Heart right ventricle (tissue), 16 donors: ENCODE measurements at regions not wholly inside any gene's neighbourhood (a gene's known extent, or its start where the extent isn't known, plus 50 kb on each side); places are given as distances from the start of the nearest gene placed in this dataset.
"Not testable (repeated sequence)": the region's sequence is repeated elsewhere in the genome, so short reads cannot be mapped to it uniquely, and the experiment has no call there.

Experiments
- ATAC-seq, 8 donors: fragments of 200-7000 bp; cut with Tn5 transposase; one replicate each; pipeline ENCODE4 v1.9.1; 2020; ENCODE audit warnings: mild to moderate bottlenecking in 8 of 8, moderate library complexity in 8 of 8, moderate number of reproducible peaks in 1 of 8
- DNase-seq, 2 donors: peaks; one replicate each; pipeline ENCODE4 v3.0.0-alpha.2; 2020
- H3K27ac ChIP-seq, 10 donors: fragments of 200-600 bp; sonication (generic) in 2 of 10; one replicate each; pipeline versions ENCODE4 v1.5.0 to v1.8.0; 2020 to 2022; ENCODE audit warnings: mild to moderate bottlenecking in 3 of 10
- H3K27me3 ChIP-seq, 7 donors: fragments of 200-600 bp; one replicate each; pipeline ENCODE4 v1.8.0; 2021 to 2022; ENCODE audit warnings: mild to moderate bottlenecking in 2 of 7
- H3K36me3 ChIP-seq, 9 donors: fragments of 200-600 bp; sonication (generic) in 1 of 9; one replicate each; pipeline versions ENCODE4 v1.5.0 to v1.8.0; 2020 to 2022; ENCODE audit warnings: mild to moderate bottlenecking in 2 of 9
- H3K4me1 ChIP-seq, 9 donors: fragments of 200-600 bp; sonication (generic) in 1 of 9; one replicate each; pipeline versions ENCODE4 v1.5.0 to v1.8.0; 2020 to 2022; ENCODE audit warnings: mild to moderate bottlenecking in 4 of 9
- H3K4me3 ChIP-seq, 10 donors: fragments of 200-600 bp; sonication (generic) in 2 of 10; one replicate each; pipeline versions ENCODE4 v1.5.0 to v1.8.0; 2020 to 2022; ENCODE audit warnings: mild to moderate bottlenecking in 7 of 10, moderate library complexity in 2 of 10
- H3K9me3 ChIP-seq, 11 donors: fragments of 200-600 bp in 10 of 11; sonication (generic) in 2 of 11; one replicate each; pipeline versions ENCODE4 v1.5.0 to v1.8.0; 2013 to 2022; ENCODE audit warnings: mild to moderate bottlenecking in 2 of 11, control low read depth in 1 of 11, moderate library complexity in 1 of 11
- WGBS, 2 donors: extraction: QIAGEN DNeasy Blood & Tissue Kit; methylation state at CpG; one replicate each; pipeline ENCODE4 v1.1.7; 2013; ENCODE audit warnings: inconsistent platforms in 1 of 2; 5-methylcytosine and 5-hydroxymethylcytosine counted together
- intact Hi-C, 10 donors: fragments of 100-400 bp; cut with DNase I; formaldehyde crosslinking; loops; one replicate each; pipeline versions ENCODE4 v1.11.1 to v1.14.2; 2022
- TF ChIP-seq, protein P1 (sequence below), 9 donors: fragments of 200-600 bp; sonication (generic) in 2 of 9; IDR thresholded peaks; one replicate each; pipeline versions ENCODE4 v1.5.0 to v1.8.0; 2021 to 2022; ENCODE audit warnings: antibody characterized with exemption in 9 of 9, mild to moderate bottlenecking in 5 of 9, moderate library complexity in 1 of 9
- donor health status: Arrhythmogenic right ventricular cardiomyopathy.
- donor health status: ischemic (EF 13 %, LVEDD 7.1; RV severe dilation, severe dysfunction).
- donor health status: healthy with polysubstance abuse.
- donor health status: DM: no; HTN: yes; CAD: no.
- donor health status: DM: no; HTN: no; CAD: no.
- donor health status: ischemic (EF 25% LVEDD 6.9; RV normal size, moderate dysfunction).
- donor health status: ischemic (EF 25% LVEDD 5.7; RV mildly dilated, moderate dysfunction).
- donor health status: healthy.
- donor health status: DM: yes; HTN: yes; CAD: no.
- donor health status: Ischemic cardiomyopathy.
- donor health status: ischemic (EF 35%, LVEDD 5.7; RV mildly dilated, moderate dysfunction).
- donor health status: nonischemic (EF 11% LVEDD 7.7; RV severe dilation, severe dysfunction).
- donor health status: DM: yes; HTN: yes; CAD: no.
- donor health status: PGD.
- donor health status: ischemic (EF 29% LVEDD 5.4; RV normal size, mild dysfunction).
- donor health status: nonischemic (EF 23%, LVEDD 6.1; RV moderate dilation, normal function).

DNA sequence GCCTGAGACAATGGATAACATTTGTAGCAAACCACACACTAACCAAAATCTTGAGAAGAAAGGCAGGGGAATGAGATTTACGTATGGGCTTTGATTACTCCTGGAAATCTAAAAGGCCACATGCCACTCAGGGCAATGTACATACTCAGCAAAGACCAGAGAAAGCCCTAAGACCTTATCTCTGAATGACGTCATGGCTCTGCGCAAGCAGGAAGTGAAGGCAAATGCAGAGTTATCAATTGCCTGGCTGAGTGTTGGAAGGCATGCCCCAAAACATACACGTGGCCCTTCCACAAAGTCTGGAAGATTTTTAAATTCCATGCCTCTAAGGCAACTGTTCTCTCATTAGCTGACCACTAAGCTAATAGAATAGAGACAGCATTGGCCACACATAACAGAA lies 90.9 kb upstream of the NRBF2 start:
- H3K4me1 ChIP-seq = no peaks in the 10 kb centered on the region
- peaks cover 0 to 42% (median 15%) of the 10 kb centered on the region in 11 donors for H3K9me3 ChIP-seq
- no peaks in the 10 kb centered on the region for H3K36me3 ChIP-seq
- peaks cover 0 to 26% (median 6%) of the 10 kb centered on the region in 7 donors for H3K27me3 ChIP-seq
- ATAC-seq (no peak), DNase-seq (no peak)
- H3K27ac ChIP-seq = no peak overlapping the region
- WGBS, 2 donors = 25 to 37% methylated on average over 4 of the region's 4 CpGs
- intact Hi-C loops = no loop called here
- H3K4me3 ChIP-seq = no peak overlapping the region
- TF ChIP-seq, protein P1, sequence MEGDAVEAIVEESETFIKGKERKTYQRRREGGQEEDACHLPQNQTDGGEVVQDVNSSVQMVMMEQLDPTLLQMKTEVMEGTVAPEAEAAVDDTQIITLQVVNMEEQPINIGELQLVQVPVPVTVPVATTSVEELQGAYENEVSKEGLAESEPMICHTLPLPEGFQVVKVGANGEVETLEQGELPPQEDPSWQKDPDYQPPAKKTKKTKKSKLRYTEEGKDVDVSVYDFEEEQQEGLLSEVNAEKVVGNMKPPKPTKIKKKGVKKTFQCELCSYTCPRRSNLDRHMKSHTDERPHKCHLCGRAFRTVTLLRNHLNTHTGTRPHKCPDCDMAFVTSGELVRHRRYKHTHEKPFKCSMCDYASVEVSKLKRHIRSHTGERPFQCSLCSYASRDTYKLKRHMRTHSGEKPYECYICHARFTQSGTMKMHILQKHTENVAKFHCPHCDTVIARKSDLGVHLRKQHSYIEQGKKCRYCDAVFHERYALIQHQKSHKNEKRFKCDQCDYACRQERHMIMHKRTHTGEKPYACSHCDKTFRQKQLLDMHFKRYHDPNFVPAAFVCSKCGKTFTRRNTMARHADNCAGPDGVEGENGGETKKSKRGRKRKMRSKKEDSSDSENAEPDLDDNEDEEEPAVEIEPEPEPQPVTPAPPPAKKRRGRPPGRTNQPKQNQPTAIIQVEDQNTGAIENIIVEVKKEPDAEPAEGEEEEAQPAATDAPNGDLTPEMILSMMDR (IDR thresholded peaks at IDR 0.05) = no peak

DNA sequence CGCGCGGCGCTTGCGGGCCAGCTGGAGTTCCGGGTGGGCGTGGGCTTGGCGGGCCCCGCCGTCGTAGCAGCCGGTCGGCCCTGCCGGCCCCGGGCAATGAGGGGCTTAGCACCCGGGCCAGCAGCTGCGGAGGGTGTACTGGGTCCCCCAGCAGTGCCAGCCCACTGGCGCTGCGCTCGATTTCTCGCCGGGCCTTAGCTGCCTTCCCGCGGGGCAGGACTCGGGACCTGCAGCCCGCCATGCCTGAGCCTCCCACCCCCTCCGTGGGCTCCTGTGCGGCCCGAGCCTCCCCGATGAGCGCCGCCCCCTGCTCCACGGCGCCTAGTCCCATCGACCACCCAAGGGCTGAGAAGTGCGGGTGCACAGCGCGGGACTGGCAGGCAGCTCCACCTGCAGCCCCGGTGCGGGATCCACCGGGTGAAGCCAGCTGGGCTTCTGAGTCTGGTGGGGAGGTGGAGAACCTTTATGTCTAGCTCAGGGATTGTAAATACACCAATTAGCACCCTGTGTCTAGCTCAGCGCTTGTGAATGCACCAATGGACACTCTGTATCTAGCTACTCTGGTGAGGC lies 99.4 kb upstream of the NRBF2 start:
- H3K9me3 ChIP-seq = peaks cover 0 to 15% (median 5%) of the 10 kb centered on the region in 11 donors
- intact Hi-C loops, H3K27ac ChIP-seq, H3K27me3 ChIP-seq, DNase-seq, ATAC-seq, H3K4me3 ChIP-seq, H3K4me1 ChIP-seq, H3K36me3 ChIP-seq: not testable (repeated sequence)
- 89 to 93% methylated on average over 27 to 37 of the region's 42 CpGs for WGBS, 2 donors

DNA sequence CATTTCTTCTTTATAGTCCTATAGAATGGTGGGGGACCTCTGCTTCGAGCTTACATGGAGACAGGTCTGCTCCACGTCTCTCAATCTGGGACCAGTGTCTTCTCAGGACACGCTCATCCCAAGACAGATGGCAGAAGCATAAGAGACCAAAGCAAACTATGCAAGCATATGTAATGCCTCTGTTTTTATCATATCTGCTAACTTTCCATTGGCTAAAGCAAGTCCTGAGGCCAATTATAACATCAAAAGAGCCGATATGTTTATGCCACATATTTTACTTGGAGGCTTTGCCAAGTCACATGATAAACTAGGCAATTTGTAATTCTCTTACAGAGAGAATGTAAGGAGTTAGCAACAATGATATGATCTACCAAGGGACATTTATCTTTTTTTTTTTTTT lies 102.6 kb upstream of the NRBF2 start:
- 52 to 54% methylated on average over 4 of the region's 4 CpGs for WGBS, 2 donors
- ATAC-seq (no peak), DNase-seq (no peak)
- Histone ChIP-seq H3K4me1 (no peaks in the 10 kb centered on the region), H3K9me3 (peaks cover 0 to 10% (median 0%) of the 10 kb centered on the region in 11 donors), H3K4me3 (no peak overlapping the region), H3K27ac (no peak overlapping the region), H3K36me3 (no peaks in the 10 kb centered on the region), H3K27me3 (no peaks in the 10 kb centered on the region)
- intact Hi-C loops = no loop called here
- TF ChIP-seq, protein P1 (IDR thresholded peaks at IDR 0.05) = no peak

DNA sequence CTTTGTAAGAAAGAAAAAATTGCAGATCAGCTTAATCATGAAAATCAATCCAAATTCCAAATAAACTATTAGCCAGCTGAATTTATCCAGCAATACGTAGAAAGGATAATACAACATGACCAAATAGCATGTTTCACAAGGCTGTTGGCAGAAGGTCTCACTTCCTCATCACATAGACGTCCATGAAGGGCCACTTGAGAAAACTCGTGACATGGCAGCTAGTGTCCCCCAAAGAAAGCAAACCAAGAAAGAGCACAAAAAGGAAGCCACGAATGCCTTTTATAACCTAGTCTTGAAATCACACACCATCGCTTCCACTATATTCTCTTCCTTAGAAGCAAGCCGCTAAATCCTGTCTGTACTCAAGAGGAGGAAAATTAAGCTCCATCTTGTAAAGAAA lies 105.6 kb upstream of the NRBF2 start:
- peaks cover 0 to 4% (median 0%) of the 10 kb centered on the region in 7 donors for H3K27me3 ChIP-seq
- 70 to 78% methylated on average over 6 of the region's 6 CpGs for WGBS, 2 donors

DNA sequence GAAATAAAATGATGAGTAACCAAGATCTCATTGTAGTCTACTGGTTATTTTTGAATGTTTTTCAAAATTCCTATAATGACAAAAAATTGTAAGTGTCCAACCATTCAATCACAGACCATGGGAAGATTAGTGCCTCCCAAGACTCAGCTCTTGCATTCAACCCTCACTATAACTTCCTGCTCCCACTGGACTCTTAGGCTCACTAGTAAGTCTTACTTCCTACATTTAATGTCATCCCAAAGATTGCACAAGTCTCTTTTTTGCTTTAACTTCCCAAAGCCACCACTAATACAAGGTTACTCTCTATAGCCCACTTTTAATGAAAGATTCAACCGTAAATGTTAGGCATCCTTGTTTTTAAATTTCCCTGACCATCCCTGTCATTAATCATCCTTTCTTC lies 111.9 kb upstream of the NRBF2 start:
- no peaks in the 10 kb centered on the region for H3K36me3 ChIP-seq
- no peak overlapping the region for H3K4me3 ChIP-seq
- H3K4me1 ChIP-seq = no peaks in the 10 kb centered on the region
- DNase-seq = no peak
- intact Hi-C loops = no loop called here
- no peaks in the 10 kb centered on the region for H3K9me3 ChIP-seq
- WGBS, 2 donors = 97% methylated on average over 1 of the region's 1 CpG
- TF ChIP-seq, protein P1 (IDR thresholded peaks at IDR 0.05) = no peak
- ATAC-seq = no peak
- peaks cover 0 to 4% (median 0%) of the 10 kb centered on the region in 7 donors for H3K27me3 ChIP-seq
- H3K27ac ChIP-seq = no peak overlapping the region

More for the DNA sequence above, 105.6 kb upstream of the NRBF2 start:
- H3K4me1 ChIP-seq = no peaks in the 10 kb centered on the region
- TF ChIP-seq, protein P1 (IDR thresholded peaks at IDR 0.05) = no peak
- ATAC-seq (no peak), DNase-seq (no peak)
- H3K9me3 ChIP-seq = no peaks in the 10 kb centered on the region
- no peak overlapping the region for H3K27ac ChIP-seq
- H3K36me3 ChIP-seq = no peaks in the 10 kb centered on the region
- no peak overlapping the region for H3K4me3 ChIP-seq
- intact Hi-C loops = no loop called here
